BJ (cell line): ENCODE measurements at regions not wholly inside any gene's neighbourhood (a gene's known extent, or its start where the extent isn't known, plus 50 kb on each side); places are given as distances from the start of the nearest gene placed in this dataset.

Experiments used
- CTCF ChIA-PET: fragments of 350-600 bp; formaldehyde crosslinking; extraction: SDS; loops from one replicate; lab custom pipeline; 2021; ENCODE audit warnings: antibody characterized with exemption, inconsistent platforms; lab: Yijun Ruan, JAX
- POLR2A ChIA-PET: fragments of 300-600 bp; sonication (Branson Sonifier 250); formaldehyde crosslinking; extraction: SDS; loops from one replicate; lab custom pipeline; 2021; ENCODE audit warnings: antibody characterized with exemption; lab: Charles Lee
- DNase-seq: peaks from one replicate; pipeline ENCODE4 v3.0.0-alpha.2; 2011; ENCODE audit warnings: low read depth
- H3K27me3 ChIP-seq: 2 replicates; pipeline ENCODE4 v1.6.0; 2011; ENCODE audit warnings: low read length; ENCODE audit not compliant: control insufficient read depth, insufficient read depth
- H3K36me3 ChIP-seq: 2 replicates; pipeline ENCODE4 v1.5.1; 2011; ENCODE audit warnings: low read length; ENCODE audit not compliant: control insufficient read depth, insufficient read depth
- H3K4me3 ChIP-seq: 2 replicates; pipeline ENCODE4 v1.5.1; 2011; ENCODE audit warnings: low read depth, mild to moderate bottlenecking, control low read depth, low read length
- TF ChIP-seq, protein P1 (sequence below): IDR thresholded peaks from 2 replicates; pipeline ENCODE4 v1.5.1; 2011; ENCODE audit warnings: low read depth, mild to moderate bottlenecking, control low read depth, inconsistent platforms, low read length, moderate library complexity; ENCODE audit not compliant: insufficient read depth

DNA sequence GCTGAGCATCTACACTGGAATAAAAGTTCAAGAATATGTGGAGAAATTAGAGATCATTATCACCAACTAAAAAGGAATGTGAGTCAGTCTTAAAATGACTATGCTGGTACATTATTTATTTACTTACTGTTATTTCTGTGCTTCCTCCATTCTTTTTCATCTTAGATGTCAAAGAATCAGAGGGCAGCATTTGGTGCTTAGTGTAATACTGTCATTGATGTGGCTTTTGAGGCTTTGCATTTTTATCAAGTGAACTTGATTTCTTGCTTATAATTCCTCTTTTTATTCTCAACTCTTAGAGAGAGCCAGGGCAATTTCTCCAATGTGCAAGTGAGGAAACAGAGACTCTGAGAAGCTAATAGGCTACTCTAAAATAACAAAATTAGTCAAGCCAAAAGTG lies 163.7 kb upstream of the TRPC7 start:
- no peak for DNase-seq
- TF ChIP-seq, protein P1, sequence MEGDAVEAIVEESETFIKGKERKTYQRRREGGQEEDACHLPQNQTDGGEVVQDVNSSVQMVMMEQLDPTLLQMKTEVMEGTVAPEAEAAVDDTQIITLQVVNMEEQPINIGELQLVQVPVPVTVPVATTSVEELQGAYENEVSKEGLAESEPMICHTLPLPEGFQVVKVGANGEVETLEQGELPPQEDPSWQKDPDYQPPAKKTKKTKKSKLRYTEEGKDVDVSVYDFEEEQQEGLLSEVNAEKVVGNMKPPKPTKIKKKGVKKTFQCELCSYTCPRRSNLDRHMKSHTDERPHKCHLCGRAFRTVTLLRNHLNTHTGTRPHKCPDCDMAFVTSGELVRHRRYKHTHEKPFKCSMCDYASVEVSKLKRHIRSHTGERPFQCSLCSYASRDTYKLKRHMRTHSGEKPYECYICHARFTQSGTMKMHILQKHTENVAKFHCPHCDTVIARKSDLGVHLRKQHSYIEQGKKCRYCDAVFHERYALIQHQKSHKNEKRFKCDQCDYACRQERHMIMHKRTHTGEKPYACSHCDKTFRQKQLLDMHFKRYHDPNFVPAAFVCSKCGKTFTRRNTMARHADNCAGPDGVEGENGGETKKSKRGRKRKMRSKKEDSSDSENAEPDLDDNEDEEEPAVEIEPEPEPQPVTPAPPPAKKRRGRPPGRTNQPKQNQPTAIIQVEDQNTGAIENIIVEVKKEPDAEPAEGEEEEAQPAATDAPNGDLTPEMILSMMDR, result no peak
- Histone ChIP-seq H3K36me3 (no peaks in the 10 kb centered on the region), H3K27me3 (no peaks in the 10 kb centered on the region), H3K4me3 (no peak overlapping the region)
- POLR2A ChIA-PET, result no interaction called here
- CTCF ChIA-PET, result no interaction called here

DNA sequence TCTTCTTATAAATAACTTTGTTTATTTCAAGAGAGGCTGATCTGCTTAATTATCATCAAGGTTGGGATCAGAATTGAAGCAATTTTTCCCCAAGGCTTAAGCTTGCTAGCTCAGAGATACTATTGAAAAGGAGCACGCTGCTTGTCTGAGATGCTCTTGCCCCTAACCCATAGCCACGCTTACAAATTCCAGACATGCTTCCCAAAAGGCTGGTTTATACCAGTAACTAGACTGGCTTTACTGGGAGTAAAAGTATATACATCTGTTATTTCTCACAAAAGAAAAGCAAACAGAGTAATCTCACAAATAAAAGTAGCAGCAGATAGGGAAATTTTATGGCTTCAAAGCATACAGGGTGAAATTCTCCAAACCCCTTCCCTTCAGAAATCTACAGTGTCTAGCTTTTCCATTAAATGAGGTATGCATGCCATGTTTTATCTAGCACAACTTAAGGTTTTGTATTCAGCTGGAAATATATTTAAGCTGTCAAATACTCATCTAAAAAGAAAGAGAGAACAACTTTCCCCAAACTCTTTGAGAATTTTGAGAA lies 163.2 kb upstream of the TRPC7 start:
- TF ChIP-seq, protein P1, result no peak
- H3K27me3 ChIP-seq, result no peaks in the 10 kb centered on the region
- POLR2A ChIA-PET, result no interaction called here
- no peak for DNase-seq
- no peak overlapping the region for H3K4me3 ChIP-seq
- CTCF ChIA-PET, result no interaction called here
- no peaks in the 10 kb centered on the region for H3K36me3 ChIP-seq

DNA sequence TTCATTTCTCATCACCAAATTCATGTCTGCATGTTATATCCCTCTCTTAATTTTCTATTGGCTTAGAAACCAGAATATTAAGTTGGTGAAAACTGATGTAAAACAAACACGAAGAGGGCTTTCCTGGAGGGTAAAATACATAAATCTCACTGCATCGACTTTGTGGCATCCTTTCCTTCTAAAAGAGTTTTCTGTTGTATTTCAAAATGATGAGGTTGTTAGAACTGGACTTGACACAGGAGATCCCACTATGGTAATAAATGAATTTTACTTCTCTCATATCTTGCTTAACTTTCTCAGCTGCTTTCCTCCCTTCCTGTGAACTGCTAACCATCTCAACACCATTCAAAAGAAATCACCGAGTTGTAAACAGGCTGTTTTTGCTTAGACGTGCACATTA lies 162.0 kb upstream of the TRPC7 start:
- POLR2A ChIA-PET, result no interaction called here
- no peak for DNase-seq
- Histone ChIP-seq H3K27me3 (no peaks in the 10 kb centered on the region), H3K36me3 (no peaks in the 10 kb centered on the region), H3K4me3 (no peak overlapping the region)
- TF ChIP-seq, protein P1, result no peak
- CTCF ChIA-PET, result no interaction called here

DNA sequence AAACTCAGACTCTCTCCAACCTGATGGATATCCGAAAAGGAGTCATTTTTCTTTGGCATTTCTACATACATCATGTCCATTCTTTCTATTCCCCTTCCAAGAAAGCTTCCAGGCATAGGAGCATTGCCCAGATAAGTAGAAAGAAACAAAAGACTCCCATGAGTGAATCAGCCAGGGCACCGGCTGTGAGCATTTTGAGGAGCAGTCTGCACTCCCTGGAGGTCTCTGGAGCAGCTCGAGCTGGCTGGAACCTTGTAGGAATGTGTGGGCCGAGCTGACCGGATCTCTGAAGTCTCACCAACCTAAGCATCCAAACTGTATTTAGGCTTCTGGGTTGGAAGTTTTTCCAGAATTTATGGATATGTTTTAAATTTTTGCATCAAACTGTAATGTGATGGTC lies 161.4 kb upstream of the TRPC7 start:
- TF ChIP-seq, protein P1, result no peak

DNA sequence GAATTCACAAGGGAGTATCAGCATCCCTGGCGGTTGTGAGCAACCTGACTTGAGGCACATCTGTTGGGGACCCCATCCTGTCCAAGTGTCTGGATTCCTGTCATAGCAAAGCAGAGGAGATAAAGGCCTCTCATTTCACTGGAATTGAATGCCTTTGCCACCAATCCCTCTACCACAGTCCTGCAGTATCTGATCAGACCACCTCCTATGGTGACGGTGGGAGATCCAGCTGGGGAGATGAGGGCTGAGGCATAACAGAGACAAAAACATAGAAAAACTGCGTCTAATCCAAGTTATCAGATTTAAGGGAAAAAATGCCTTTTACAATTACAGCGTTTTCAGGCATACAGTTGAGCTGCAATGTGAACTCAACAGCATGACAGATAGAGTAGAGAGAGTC lies 160.7 kb upstream of the TRPC7 start:
- H3K27me3 ChIP-seq, result no peaks in the 10 kb centered on the region
- POLR2A ChIA-PET, result no interaction called here
- CTCF ChIA-PET, result no interaction called here
- H3K36me3 ChIP-seq, result no peaks in the 10 kb centered on the region
- TF ChIP-seq, protein P1, result no peak
- H3K4me3 ChIP-seq, result no peak overlapping the region
- no peak for DNase-seq

More for the DNA sequence above, 161.4 kb upstream of the TRPC7 start:
- DNase-seq, result no peak
- ChIA-PET CTCF (no interaction called here), POLR2A (no interaction called here)
- H3K4me3 ChIP-seq, result no peak overlapping the region
- H3K27me3 ChIP-seq, result no peaks in the 10 kb centered on the region
- no peaks in the 10 kb centered on the region for H3K36me3 ChIP-seq
